Prostate gland (tissue), 2 donors: ENCODE measurements at regions not wholly inside any gene's neighbourhood (a gene's known extent, or its start where the extent isn't known, plus 50 kb on each side); places are given as distances from the start of the nearest gene placed in this dataset.

Source experiments
- CTCF ChIP-seq, 4 experiments: fragments of 200-600 bp in 2 of 4; fragments of 450-650 bp in 2 of 4; sonication (generic) in 2 of 4; IDR thresholded peaks; 1 replicate in 3 of 4; 2 replicates in 1 of 4; pipeline ENCODE4 v1.5.1; 2016 to 2019; ENCODE audit warnings: antibody characterized with exemption in 4 of 4, mild to moderate bottlenecking in 2 of 4, moderate library complexity in 2 of 4
- POLR2A ChIP-seq: fragments of 450-650 bp; IDR thresholded peaks from one replicate; pipeline ENCODE4 v1.6.1; 2016; ENCODE audit warnings: antibody characterized with exemption, mild to moderate bottlenecking

- TF ChIP-seq POLR2A = no peak
- no peak for TF ChIP-seq CTCF (IDR thresholded peaks at IDR 0.05)
Observed at GRCh38 chr4:57632564-57632963, 522.4 kb upstream of the IGFBP7 start.
